Smooth muscle cell (in vitro differentiated cells): ENCODE measurements at regions not wholly inside any gene's neighbourhood (a gene's known extent, or its start where the extent isn't known, plus 50 kb on each side); places are given as distances from the start of the nearest gene placed in this dataset.

Experiments
- DNase-seq: peaks from one replicate; lab custom pipeline; 2025; ENCODE audit not compliant: unreplicated experiment; lab: John Stamatoyannopoulos, UW
- H2AFZ ChIP-seq: fragments of 200-600 bp; sonication (generic); 2 replicates; pipeline ENCODE4 v1.6.0; 2016; ENCODE audit warnings: antibody characterized with exemption, low read depth, mild to moderate bottlenecking
- H3F3A ChIP-seq: fragments of 200-600 bp; sonication (generic); 2 replicates; pipeline ENCODE4 v1.6.0; 2017; ENCODE audit warnings: antibody characterized with exemption, low read depth
- H3K27ac ChIP-seq: fragments of 200-600 bp; sonication (generic); 2 replicates; pipeline ENCODE4 v1.5.1; 2016; ENCODE audit warnings: low read depth, mild to moderate bottlenecking
- H3K27me3 ChIP-seq: fragments of 200-600 bp; sonication (generic); 2 replicates; pipeline ENCODE4 v1.6.1; 2016; ENCODE audit warnings: low read depth, mild to moderate bottlenecking
- H3K36me3 ChIP-seq: fragments of 200-600 bp; sonication (generic); 2 replicates; pipeline ENCODE4 v1.5.1; 2016; ENCODE audit warnings: low read depth
- H3K4me1 ChIP-seq: fragments of 200-600 bp; sonication (generic); 2 replicates; pipeline ENCODE4 v1.5.1; 2016; ENCODE audit warnings: low read depth
- H3K4me2 ChIP-seq: fragments of 200-600 bp; sonication (generic); 2 replicates; pipeline ENCODE4 v1.6.0; 2016; ENCODE audit warnings: mild to moderate bottlenecking
- H3K4me3 ChIP-seq: fragments of 200-600 bp; sonication (generic); 2 replicates; pipeline ENCODE4 v1.5.1; 2016; ENCODE audit warnings: mild to moderate bottlenecking
- H3K79me2 ChIP-seq: fragments of 200-600 bp; sonication (generic); 2 replicates; pipeline ENCODE4 v1.6.0; 2016; ENCODE audit warnings: low read depth, mild to moderate bottlenecking
- H3K9ac ChIP-seq: fragments of 200-600 bp; sonication (generic); 2 replicates; pipeline ENCODE4 v1.6.0; 2016; ENCODE audit warnings: low read depth
- H3K9me3 ChIP-seq: fragments of 200-600 bp; sonication (generic); replicated peaks from 2 replicates; pipeline ENCODE4 v1.5.1; 2016; ENCODE audit warnings: low read depth
- H4K20me1 ChIP-seq: fragments of 200-600 bp; sonication (generic); 2 replicates; pipeline ENCODE4 v1.6.0; 2016; ENCODE audit warnings: low read depth
- WGBS: methylation state at CpG from one replicate; pipeline ENCODE4 v1.1.7; 2016; ENCODE audit warnings: low lambda C conversion rate; 5-methylcytosine and 5-hydroxymethylcytosine counted together
- TF ChIP-seq, protein P1 (sequence below): fragments of 200-600 bp; sonication (generic); IDR thresholded peaks from 2 replicates; pipeline ENCODE4 v1.5.1; 2017; ENCODE audit warnings: borderline replicate concordance, mild to moderate bottlenecking, antibody characterized with exemption; ENCODE audit not compliant: insufficient read depth, poor library complexity, severe bottlenecking

DNA sequence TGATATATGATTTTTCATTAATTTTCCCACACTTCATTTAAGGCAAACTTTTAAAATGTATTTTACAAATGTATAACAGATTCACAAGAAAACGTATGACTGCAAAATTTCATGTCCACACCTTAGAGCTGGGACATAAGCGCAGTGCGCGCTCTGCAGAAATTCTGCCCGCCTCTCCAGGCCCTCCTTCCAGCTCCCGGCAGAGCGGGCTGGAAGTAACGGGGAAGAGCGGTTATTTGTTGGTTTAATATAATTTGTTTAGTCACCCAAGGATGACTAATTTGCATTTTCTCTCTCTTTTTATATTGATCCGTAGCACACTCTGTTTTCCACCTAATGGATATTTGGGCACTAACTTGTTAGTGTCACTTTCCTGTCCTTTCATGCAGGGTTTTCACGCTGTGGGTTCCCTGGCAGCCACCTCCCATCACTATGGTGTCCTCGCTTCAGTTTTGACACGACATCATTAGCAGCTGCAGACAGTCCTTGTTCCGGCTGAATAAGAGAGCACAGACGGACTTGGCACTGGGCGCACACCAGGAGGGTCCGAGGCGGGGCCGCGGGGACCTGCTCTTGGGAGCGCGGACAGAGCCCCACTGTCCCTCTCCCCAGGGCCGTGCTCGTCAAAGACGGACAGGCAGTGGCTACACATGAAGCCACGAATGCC lies 129.2 kb upstream of the SEC61G start:
- 33% methylated on average over 26 of the region's 26 CpGs for WGBS
- Histone ChIP-seq H3K9me3 (no peaks in the 10 kb centered on the region), H3K4me2 (peak overlapping the region; percentile 91), H4K20me1 (no peaks in the 10 kb centered on the region), H3F3A (no peaks in the 10 kb centered on the region), H3K4me1 (no peaks in the 10 kb centered on the region), H3K27me3 (peaks cover 5% of the 10 kb centered on the region), H3K79me2 (no peaks in the 10 kb centered on the region), H3K9ac (no peak overlapping the region), H2AFZ (peak overlapping the region; percentile 94), H3K4me3 (peak overlapping the region; percentile 44), H3K27ac (no peak overlapping the region), H3K36me3 (no peaks in the 10 kb centered on the region)
- TF ChIP-seq, protein P1, sequence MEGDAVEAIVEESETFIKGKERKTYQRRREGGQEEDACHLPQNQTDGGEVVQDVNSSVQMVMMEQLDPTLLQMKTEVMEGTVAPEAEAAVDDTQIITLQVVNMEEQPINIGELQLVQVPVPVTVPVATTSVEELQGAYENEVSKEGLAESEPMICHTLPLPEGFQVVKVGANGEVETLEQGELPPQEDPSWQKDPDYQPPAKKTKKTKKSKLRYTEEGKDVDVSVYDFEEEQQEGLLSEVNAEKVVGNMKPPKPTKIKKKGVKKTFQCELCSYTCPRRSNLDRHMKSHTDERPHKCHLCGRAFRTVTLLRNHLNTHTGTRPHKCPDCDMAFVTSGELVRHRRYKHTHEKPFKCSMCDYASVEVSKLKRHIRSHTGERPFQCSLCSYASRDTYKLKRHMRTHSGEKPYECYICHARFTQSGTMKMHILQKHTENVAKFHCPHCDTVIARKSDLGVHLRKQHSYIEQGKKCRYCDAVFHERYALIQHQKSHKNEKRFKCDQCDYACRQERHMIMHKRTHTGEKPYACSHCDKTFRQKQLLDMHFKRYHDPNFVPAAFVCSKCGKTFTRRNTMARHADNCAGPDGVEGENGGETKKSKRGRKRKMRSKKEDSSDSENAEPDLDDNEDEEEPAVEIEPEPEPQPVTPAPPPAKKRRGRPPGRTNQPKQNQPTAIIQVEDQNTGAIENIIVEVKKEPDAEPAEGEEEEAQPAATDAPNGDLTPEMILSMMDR = no peak
- DNase-seq = no peak

DNA sequence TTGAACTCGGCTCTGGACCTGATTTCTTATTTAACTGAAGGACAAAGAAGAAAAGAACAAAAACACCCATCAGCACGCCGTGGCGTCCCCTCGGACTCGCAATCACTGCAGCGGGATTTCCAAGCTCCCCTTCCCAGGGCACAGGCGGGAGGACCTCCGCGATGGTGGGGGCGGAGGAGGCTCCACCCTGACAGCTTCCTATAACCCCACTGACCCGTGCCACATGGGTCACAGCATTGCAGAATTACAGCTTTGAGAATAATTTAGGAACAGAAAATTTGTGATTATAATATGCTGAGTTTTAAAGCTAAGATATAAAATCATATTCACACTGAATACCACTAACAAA lies 129.7 kb upstream of the SEC61G start:
- Histone ChIP-seq H3K9me3 (no peaks in the 10 kb centered on the region), H3F3A (no peaks in the 10 kb centered on the region), H3K4me2 (peak overlapping the region; percentile 91), H3K9ac (no peak overlapping the region), H4K20me1 (no peaks in the 10 kb centered on the region), H3K4me3 (peak overlapping the region; percentile 44), H3K27ac (no peak overlapping the region), H3K4me1 (no peaks in the 10 kb centered on the region), H2AFZ (peak overlapping the region; percentile 94), H3K79me2 (no peaks in the 10 kb centered on the region), H3K27me3 (peaks cover 5% of the 10 kb centered on the region), H3K36me3 (no peaks in the 10 kb centered on the region)
- WGBS = 15% methylated on average over 12 of the region's 12 CpGs
- DNase-seq = no peak
- TF ChIP-seq, protein P1 = no peak

DNA sequence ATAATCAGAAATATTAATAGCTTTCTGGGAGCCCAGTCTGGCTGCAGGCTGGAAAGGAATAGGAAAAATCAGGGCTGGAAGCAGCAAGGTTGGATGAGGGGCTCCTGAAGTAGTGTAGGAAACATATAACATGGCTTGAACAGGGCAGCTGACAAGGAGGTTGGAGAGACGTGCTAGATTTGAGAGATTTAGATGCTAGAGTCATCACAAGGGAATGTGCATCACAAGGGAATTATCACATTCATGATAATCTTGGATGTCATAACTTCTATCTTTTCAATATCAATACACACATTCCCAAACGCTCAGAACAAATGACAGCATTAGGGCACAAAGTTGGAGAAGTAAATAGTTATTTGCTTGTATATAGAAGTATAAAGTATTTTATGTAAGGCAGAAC lies 120.9 kb upstream of the EGFR start:
- TF ChIP-seq, protein P1 = no peak
- Histone ChIP-seq H3K27me3 (no peaks in the 10 kb centered on the region), H3K4me3 (no peak overlapping the region), H2AFZ (no peak overlapping the region), H3K27ac (no peak overlapping the region), H3K4me2 (no peak overlapping the region), H3K9me3 (no peaks in the 10 kb centered on the region), H3K79me2 (no peaks in the 10 kb centered on the region), H3K4me1 (no peaks in the 10 kb centered on the region), H3K9ac (no peak overlapping the region), H3F3A (no peaks in the 10 kb centered on the region), H4K20me1 (no peaks in the 10 kb centered on the region), H3K36me3 (no peaks in the 10 kb centered on the region)
- WGBS = 52% methylated on average over 2 of the region's 2 CpGs
- DNase-seq = no peak

DNA sequence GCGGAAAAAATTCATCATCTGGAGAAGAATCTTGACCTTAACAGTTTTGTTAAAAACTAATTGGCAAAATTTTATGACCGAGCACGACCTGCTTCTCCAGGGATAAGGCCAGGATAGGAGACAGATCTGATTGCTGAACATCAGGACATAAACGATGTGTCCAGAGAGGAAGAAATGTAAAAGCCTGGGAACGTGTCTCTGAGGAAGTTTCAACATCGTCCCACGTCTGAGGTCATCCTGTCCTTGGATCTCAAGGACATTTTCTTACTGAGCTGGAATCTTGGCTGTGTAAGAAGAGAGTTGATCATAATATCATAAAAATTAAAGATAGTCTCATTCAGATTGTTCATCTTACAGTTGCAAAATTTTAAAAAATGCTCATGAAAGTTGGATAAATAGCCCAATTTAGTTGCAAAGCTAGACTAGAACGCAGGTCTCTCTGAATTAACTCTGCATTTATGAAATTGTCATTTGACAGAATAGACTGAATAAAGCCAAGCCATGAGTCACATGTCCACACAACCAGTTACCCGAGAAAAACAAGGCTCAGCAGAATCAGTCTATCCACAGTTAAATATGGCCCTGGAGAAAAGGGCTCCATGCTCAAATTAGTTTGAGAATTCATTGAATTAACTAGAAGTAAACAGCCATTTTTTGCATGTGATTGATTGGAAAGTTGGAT lies 120.0 kb upstream of the EGFR start:
- TF ChIP-seq, protein P1 = no peak
- no peak overlapping the region for H2AFZ ChIP-seq
- H3K9ac ChIP-seq = no peak overlapping the region
- 88% methylated on average over 9 of the region's 9 CpGs for whole genome bisulfite sequencing
- H3K9me3 ChIP-seq = no peaks in the 10 kb centered on the region
- H3K79me2 ChIP-seq = no peaks in the 10 kb centered on the region
- no peak for DNase-seq
- no peaks in the 10 kb centered on the region for H4K20me1 ChIP-seq
- H3K4me2 ChIP-seq = no peak overlapping the region
- no peaks in the 10 kb centered on the region for H3K27me3 ChIP-seq
- no peaks in the 10 kb centered on the region for H3F3A ChIP-seq
- no peak overlapping the region for H3K4me3 ChIP-seq
- no peaks in the 10 kb centered on the region for H3K4me1 ChIP-seq
- H3K27ac ChIP-seq = no peak overlapping the region
- H3K36me3 ChIP-seq = no peaks in the 10 kb centered on the region
